Peyer's patch (tissue), 4 donors: ENCODE measurements at regions not wholly inside any gene's neighbourhood (a gene's known extent, or its start where the extent isn't known, plus 50 kb on each side); places are given as distances from the start of the nearest gene placed in this dataset.
A peak's percentile ranks its signal among the peaks of the same experiment; 100 is the strongest.

Experiments used
- DNase-seq, 3 donors: peaks; one replicate each; pipeline ENCODE4 v3.0.0-alpha.2; 2017 to 2019
- H3K27ac ChIP-seq, 4 donors: fragments of 200-600 bp; sonication (generic); one replicate each; pipeline ENCODE4 v1.5.1; 2016 to 2019
- H3K27me3 ChIP-seq, 2 donors: fragments of 200-600 bp; sonication (generic); one replicate each; pipeline ENCODE4 v1.5.1; 2019
- H3K36me3 ChIP-seq, 3 donors: fragments of 200-600 bp; sonication (generic); one replicate each; pipeline ENCODE4 v1.5.1; 2016 to 2019
- H3K4me1 ChIP-seq, 4 donors: fragments of 200-600 bp; sonication (generic); one replicate each; pipeline ENCODE4 v1.5.1; 2016 to 2019
- H3K4me3 ChIP-seq, 4 donors: fragments of 200-600 bp; sonication (generic); 1 replicate in 3 of 4; 2 replicates in 1 of 4; pipeline ENCODE4 v1.5.1; 2016 to 2019; ENCODE audit warnings: mild to moderate bottlenecking in 1 of 4
- H3K9me3 ChIP-seq, 4 donors: fragments of 200-600 bp; sonication (generic); one replicate each; pipeline ENCODE4 v1.5.1; 2016 to 2019; ENCODE audit warnings: mild to moderate bottlenecking in 1 of 4
- POLR2A ChIP-seq, 2 donors: fragments of 450-650 bp; IDR thresholded peaks; one replicate each; pipeline ENCODE4 v1.5.1; 2017; ENCODE audit warnings: antibody characterized with exemption in 2 of 2, mild to moderate bottlenecking in 2 of 2, moderate library complexity in 2 of 2
- TF ChIP-seq, protein P1 (sequence below), 6 experiments: fragments of 450-650 bp in 4 of 6; fragments of 200-600 bp in 2 of 6; sonication (generic) in 1 of 6; IDR thresholded peaks; one replicate each; pipeline ENCODE4 v1.5.1; 2017 to 2019; ENCODE audit warnings: antibody characterized with exemption in 6 of 6, mild to moderate bottlenecking in 3 of 6, moderate library complexity in 1 of 6

DNA sequence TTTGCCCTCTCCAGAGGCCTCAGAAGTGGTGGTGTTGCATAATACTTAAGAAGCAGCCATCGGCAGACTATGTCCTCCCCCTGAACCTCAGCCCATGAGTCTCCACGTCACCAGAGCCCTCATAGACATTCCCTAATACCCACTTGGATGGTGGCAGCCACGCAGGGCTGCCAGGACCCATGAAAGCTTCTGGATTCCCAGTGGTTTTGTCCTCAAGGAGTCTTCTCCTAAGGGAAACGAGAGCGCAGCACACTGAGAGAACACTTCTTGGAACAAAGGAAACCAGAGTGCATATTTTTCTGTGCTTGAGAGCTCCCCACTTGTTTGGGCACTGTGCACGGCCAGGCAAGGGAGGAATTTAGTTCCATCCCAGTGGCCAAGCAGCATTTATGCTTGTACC is 204.1 kb upstream of the DMD start:
- no peak overlapping the region for H3K4me3 ChIP-seq
- no peak for TF ChIP-seq POLR2A (IDR thresholded peaks at IDR 0.05)
- TF ChIP-seq, protein P1, sequence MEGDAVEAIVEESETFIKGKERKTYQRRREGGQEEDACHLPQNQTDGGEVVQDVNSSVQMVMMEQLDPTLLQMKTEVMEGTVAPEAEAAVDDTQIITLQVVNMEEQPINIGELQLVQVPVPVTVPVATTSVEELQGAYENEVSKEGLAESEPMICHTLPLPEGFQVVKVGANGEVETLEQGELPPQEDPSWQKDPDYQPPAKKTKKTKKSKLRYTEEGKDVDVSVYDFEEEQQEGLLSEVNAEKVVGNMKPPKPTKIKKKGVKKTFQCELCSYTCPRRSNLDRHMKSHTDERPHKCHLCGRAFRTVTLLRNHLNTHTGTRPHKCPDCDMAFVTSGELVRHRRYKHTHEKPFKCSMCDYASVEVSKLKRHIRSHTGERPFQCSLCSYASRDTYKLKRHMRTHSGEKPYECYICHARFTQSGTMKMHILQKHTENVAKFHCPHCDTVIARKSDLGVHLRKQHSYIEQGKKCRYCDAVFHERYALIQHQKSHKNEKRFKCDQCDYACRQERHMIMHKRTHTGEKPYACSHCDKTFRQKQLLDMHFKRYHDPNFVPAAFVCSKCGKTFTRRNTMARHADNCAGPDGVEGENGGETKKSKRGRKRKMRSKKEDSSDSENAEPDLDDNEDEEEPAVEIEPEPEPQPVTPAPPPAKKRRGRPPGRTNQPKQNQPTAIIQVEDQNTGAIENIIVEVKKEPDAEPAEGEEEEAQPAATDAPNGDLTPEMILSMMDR (IDR thresholded peaks at IDR 0.05), result no peak
- no peaks in the 10 kb centered on the region for H3K9me3 ChIP-seq
- H3K27ac ChIP-seq, result no peak overlapping the region
- H3K27me3 ChIP-seq, result no peaks in the 10 kb centered on the region
- no peak for DNase-seq
- H3K36me3 ChIP-seq, result no peaks in the 10 kb centered on the region
- no peaks in the 10 kb centered on the region for H3K4me1 ChIP-seq

DNA sequence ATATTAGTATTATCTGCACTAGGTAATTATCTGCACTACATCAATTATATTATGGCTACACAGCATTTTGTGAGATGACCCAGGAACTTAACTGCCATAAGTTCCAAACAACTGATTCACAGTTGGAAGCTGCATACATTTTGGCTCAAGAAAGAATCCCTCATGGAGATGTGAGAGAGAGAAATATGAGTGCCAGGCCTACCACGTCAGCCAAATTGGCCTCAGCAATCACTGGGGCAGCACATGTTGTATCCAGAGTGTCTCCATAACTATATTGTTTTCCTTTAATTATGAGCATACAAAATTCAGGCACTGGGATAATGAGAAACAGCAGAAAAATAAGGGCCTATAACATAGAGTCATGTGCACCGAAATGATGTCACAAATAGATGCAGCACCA is 174.2 kb upstream of the DMD start:
- Histone ChIP-seq H3K27ac (no peak overlapping the region), H3K4me1 (no peaks in the 10 kb centered on the region), H3K4me3 (no peak overlapping the region), H3K36me3 (no peaks in the 10 kb centered on the region), H3K27me3 (no peaks in the 10 kb centered on the region), H3K9me3 (no peaks in the 10 kb centered on the region)
- no peak for DNase-seq
- no peak for TF ChIP-seq POLR2A (IDR thresholded peaks at IDR 0.05)
- TF ChIP-seq, protein P1 (IDR thresholded peaks at IDR 0.05), result no peak

- DNase-seq, result peak in 1 of 3 donors; percentile 55
- TF ChIP-seq POLR2A (IDR thresholded peaks at IDR 0.05), result no peak
- TF ChIP-seq, protein P1 (IDR thresholded peaks at IDR 0.05), result no peak
Observed at GRCh38 chrX:33379839-33380238, 168.5 kb upstream of the DMD start.

DNA sequence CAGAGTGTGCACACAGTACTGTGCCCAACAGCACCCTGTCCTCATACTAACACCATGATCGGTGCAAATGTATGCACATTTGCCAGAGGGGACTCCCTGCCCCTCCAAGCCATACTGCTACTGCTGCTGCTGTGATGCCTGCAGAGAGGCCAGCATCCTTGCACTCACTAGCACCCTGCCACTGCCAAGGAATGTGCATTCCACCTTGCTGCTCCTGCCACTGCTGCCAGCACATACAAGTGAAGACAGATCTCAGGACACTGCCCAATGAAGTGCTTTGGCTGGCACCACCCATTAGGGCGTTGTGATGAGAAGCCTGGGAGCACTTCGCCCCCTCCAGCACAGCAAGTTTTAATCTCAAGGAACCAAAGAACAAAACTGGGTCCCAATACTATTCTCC is 146.3 kb upstream of the DMD start:
- Histone ChIP-seq H3K36me3 (no peaks in the 10 kb centered on the region), H3K9me3 (no peaks in the 10 kb centered on the region), H3K27me3 (no peaks in the 10 kb centered on the region), H3K27ac (no peak overlapping the region), H3K4me3 (no peak overlapping the region), H3K4me1 (no peaks in the 10 kb centered on the region)
- no peak for DNase-seq
- TF ChIP-seq, protein P1 (IDR thresholded peaks at IDR 0.05), result no peak
- TF ChIP-seq POLR2A (IDR thresholded peaks at IDR 0.05), result no peak

More at GRCh38 chrX:33379839-33380238, 168.5 kb upstream of the DMD start:
- Histone ChIP-seq H3K4me3 (no peak overlapping the region), H3K36me3 (no peaks in the 10 kb centered on the region), H3K9me3 (no peaks in the 10 kb centered on the region), H3K4me1 (no peaks in the 10 kb centered on the region), H3K27me3 (no peaks in the 10 kb centered on the region), H3K27ac (no peak overlapping the region)

GRCh38 chrX:33339219-33339618 is 127.9 kb upstream of the DMD start:
- Histone ChIP-seq H3K4me1 (no peaks in the 10 kb centered on the region), H3K27ac (no peak overlapping the region), H3K9me3 (no peaks in the 10 kb centered on the region), H3K36me3 (no peaks in the 10 kb centered on the region), H3K4me3 (peak overlapping the region in 1 of 4 donors; percentile 5), H3K27me3 (no peaks in the 10 kb centered on the region)
- TF ChIP-seq, protein P1 (IDR thresholded peaks at IDR 0.05), result no peak
- no peak for TF ChIP-seq POLR2A (IDR thresholded peaks at IDR 0.05)
- DNase-seq, result no peak

DNA sequence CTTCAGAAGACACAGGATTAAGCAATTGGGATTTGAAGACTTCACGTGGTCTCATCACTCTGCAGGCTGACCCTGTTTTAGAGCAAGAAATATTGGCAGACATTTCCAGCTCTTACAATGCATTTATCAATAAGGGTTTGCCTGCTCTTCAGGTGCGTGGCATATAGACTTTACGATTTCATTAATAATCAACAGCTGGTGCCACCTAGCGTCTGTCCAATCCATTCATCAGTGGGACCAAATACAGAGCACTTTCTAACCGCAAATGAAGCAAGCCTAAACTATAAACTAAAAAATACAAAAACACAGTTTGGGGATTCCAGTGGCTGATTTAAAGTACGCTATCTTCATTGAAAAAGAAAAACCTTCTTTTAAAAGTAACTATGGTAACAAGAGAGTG is 125.4 kb upstream of the DMD start:
- Histone ChIP-seq H3K9me3 (no peaks in the 10 kb centered on the region), H3K4me3 (no peak overlapping the region), H3K27ac (no peak overlapping the region), H3K4me1 (no peaks in the 10 kb centered on the region), H3K36me3 (no peaks in the 10 kb centered on the region), H3K27me3 (no peaks in the 10 kb centered on the region)
- no peak for TF ChIP-seq POLR2A (IDR thresholded peaks at IDR 0.05)
- TF ChIP-seq, protein P1 (IDR thresholded peaks at IDR 0.05), result peak in 4 of 6 experiments; percentile 14 to 49 (median 44)
- DNase-seq, result peak in 1 of 3 donors; percentile 47
